ENCODE measurements at regions not wholly inside any gene's neighbourhood (a gene's known extent, or its start where the extent isn't known, plus 50 kb on each side); places are given as distances from the start of the nearest gene placed in this dataset.

- DNase-seq (ENCODE audit: low read depth in 2 of 2): no peak
- no peaks in the 10 kb centered on the region for H3K4me1 ChIP-seq (ENCODE audit: control insufficient read depth, extremely low read depth, insufficient read depth, low read length)
- H3K4me2 ChIP-seq (ENCODE audit: extremely low read depth, insufficient read depth, low read length): no peak overlapping the region
- H2AFZ ChIP-seq (ENCODE audit: low read length): no peak overlapping the region
- H3K36me3 ChIP-seq (ENCODE audit: control insufficient read depth, insufficient read depth, low read length): no peaks in the 10 kb centered on the region
- H3K27ac ChIP-seq (ENCODE audit: insufficient read depth, low read length): no peak overlapping the region
- no peaks in the 10 kb centered on the region for H4K20me1 ChIP-seq (ENCODE audit: control insufficient read depth, extremely low read depth, insufficient read depth, low read length)
- no peak for TF ChIP-seq CTCF (conservative IDR thresholded peaks at IDR 0.05 in 1 of 2, IDR thresholded peaks at IDR 0.05 in 1 of 2; ENCODE audit: low read depth in 1 of 2, low read length in 2 of 2)
- no peak for TF ChIP-seq EZH2 (IDR thresholded peaks at IDR 0.05; ENCODE audit: low read length, missing control alignments)
- no peaks in the 10 kb centered on the region for H3K9me3 ChIP-seq (ENCODE audit: control insufficient read depth, insufficient read depth, low read depth, low read length)
- no peaks in the 10 kb centered on the region for H3K27me3 ChIP-seq (ENCODE audit: control insufficient read depth, insufficient read depth, low read length)
- H3K4me3 ChIP-seq (replicated peaks in 1 of 4; ENCODE audit: control extremely low read depth in 1 of 4, insufficient read depth in 1 of 4, low read depth in 3 of 4, low read length in 4 of 4): no peak overlapping the region
- no peaks in the 10 kb centered on the region for H3K79me2 ChIP-seq (ENCODE audit: control insufficient read depth, insufficient read depth, low read length)
- no peak overlapping the region for H3K9ac ChIP-seq (ENCODE audit: insufficient read depth, low read length)
These were observed 255.1 kb downstream of the NPHP4 start for GRCh38 chr1:5737081-5737480.

- no peak overlapping the region for H2AFZ ChIP-seq (ENCODE audit: low read length)
- no peak overlapping the region for H3K9ac ChIP-seq (ENCODE audit: insufficient read depth, low read length)
- H3K79me2 ChIP-seq (ENCODE audit: control insufficient read depth, insufficient read depth, low read length): no peaks in the 10 kb centered on the region
- no peaks in the 10 kb centered on the region for H3K36me3 ChIP-seq (ENCODE audit: control insufficient read depth, insufficient read depth, low read length)
- no peaks in the 10 kb centered on the region for H4K20me1 ChIP-seq (ENCODE audit: control insufficient read depth, extremely low read depth, insufficient read depth, low read length)
- no peaks in the 10 kb centered on the region for H3K27me3 ChIP-seq (ENCODE audit: control insufficient read depth, insufficient read depth, low read length)
- H3K4me3 ChIP-seq (replicated peaks in 1 of 4; ENCODE audit: control extremely low read depth in 1 of 4, insufficient read depth in 1 of 4, low read depth in 3 of 4, low read length in 4 of 4): no peak overlapping the region
- no peak for DNase-seq (ENCODE audit: low read depth in 2 of 2)
- no peaks in the 10 kb centered on the region for H3K9me3 ChIP-seq (ENCODE audit: control insufficient read depth, insufficient read depth, low read depth, low read length)
- H3K4me1 ChIP-seq (ENCODE audit: control insufficient read depth, extremely low read depth, insufficient read depth, low read length): no peaks in the 10 kb centered on the region
- H3K27ac ChIP-seq (ENCODE audit: insufficient read depth, low read length): no peak overlapping the region
- TF ChIP-seq EZH2 (IDR thresholded peaks at IDR 0.05; ENCODE audit: low read length, missing control alignments) (no peak), CTCF (conservative IDR thresholded peaks at IDR 0.05 in 1 of 2, IDR thresholded peaks at IDR 0.05 in 1 of 2; ENCODE audit: low read depth in 1 of 2, low read length in 2 of 2) (no peak)
- H3K4me2 ChIP-seq (ENCODE audit: extremely low read depth, insufficient read depth, low read length): no peak overlapping the region
These were observed 257.2 kb downstream of the NPHP4 start for GRCh38 chr1:5734996-5735395.

- no peaks in the 10 kb centered on the region for H4K20me1 ChIP-seq (ENCODE audit: control insufficient read depth, extremely low read depth, insufficient read depth, low read length)
- no peak overlapping the region for H2AFZ ChIP-seq (ENCODE audit: low read length)
- no peaks in the 10 kb centered on the region for H3K27me3 ChIP-seq (ENCODE audit: control insufficient read depth, insufficient read depth, low read length)
- H3K4me3 ChIP-seq (replicated peaks in 1 of 4; ENCODE audit: control extremely low read depth in 1 of 4, insufficient read depth in 1 of 4, low read depth in 3 of 4, low read length in 4 of 4): no peak overlapping the region
- DNase-seq (ENCODE audit: low read depth in 2 of 2): no peak
- H3K9me3 ChIP-seq (ENCODE audit: control insufficient read depth, insufficient read depth, low read depth, low read length): no peaks in the 10 kb centered on the region
- H3K4me2 ChIP-seq (ENCODE audit: extremely low read depth, insufficient read depth, low read length): no peak overlapping the region
- no peak for TF ChIP-seq EZH2 (IDR thresholded peaks at IDR 0.05; ENCODE audit: low read length, missing control alignments)
- TF ChIP-seq CTCF (conservative IDR thresholded peaks at IDR 0.05 in 1 of 2, IDR thresholded peaks at IDR 0.05 in 1 of 2; ENCODE audit: low read depth in 1 of 2, low read length in 2 of 2): no peak
- no peaks in the 10 kb centered on the region for H3K36me3 ChIP-seq (ENCODE audit: control insufficient read depth, insufficient read depth, low read length)
- H3K27ac ChIP-seq (ENCODE audit: insufficient read depth, low read length): no peak overlapping the region
- no peaks in the 10 kb centered on the region for H3K79me2 ChIP-seq (ENCODE audit: control insufficient read depth, insufficient read depth, low read length)
- H3K9ac ChIP-seq (ENCODE audit: insufficient read depth, low read length): no peak overlapping the region
- H3K4me1 ChIP-seq (ENCODE audit: control insufficient read depth, extremely low read depth, insufficient read depth, low read length): no peaks in the 10 kb centered on the region
These were observed 257.8 kb downstream of the NPHP4 start for GRCh38 chr1:5734414-5734813.

Data from fibroblast of lung (primary cell).